ENCODE measurements at regions not wholly inside any gene's neighbourhood (a gene's known extent, or its start where the extent isn't known, plus 50 kb on each side); places are given as distances from the start of the nearest gene placed in this dataset.
"Not testable (repeated sequence)": the region's sequence is repeated elsewhere in the genome, so short reads cannot be mapped to it uniquely, and the experiment has no call there.

- no peak for DNase-seq
Measured at GRCh38 chr3:72660270-72661114, 187.8 kb downstream of the SHQ1 start.

GRCh38 chr3:72659596-72659995, 188.6 kb downstream of the SHQ1 start:
- no peak for DNase-seq

GRCh38 chr3:72659188-72659587, 189.1 kb downstream of the SHQ1 start:
- DNase-seq = no peak

GRCh38 chr3:72658466-72659100, 189.7 kb downstream of the SHQ1 start:
- DNase-seq = no peak

- no peak for DNase-seq
Measured at GRCh38 chr3:72657666-72658065, 190.6 kb downstream of the SHQ1 start.

- no peak for DNase-seq
Measured at GRCh38 chr3:72655723-72656122, 192.5 kb downstream of the SHQ1 start.

GRCh38 chr3:72655131-72655551, 193.1 kb downstream of the SHQ1 start:
- DNase-seq = no peak

- DNase-seq = no peak
Measured at GRCh38 chr3:72652395-72652794, 195.8 kb downstream of the SHQ1 start.

GRCh38 chr3:72651498-72651897, 196.7 kb downstream of the SHQ1 start:
- DNase-seq = no peak

GRCh38 chr3:72646263-72646662, 202.0 kb downstream of the SHQ1 start:
- DNase-seq = no peak

GRCh38 chr3:72643635-72644034, 204.6 kb downstream of the SHQ1 start:
- DNase-seq = not testable (repeated sequence)

GRCh38 chr3:72641684-72642083, 206.6 kb downstream of the SHQ1 start:
- DNase-seq = no peak

- DNase-seq = no peak
Measured at GRCh38 chr3:72641072-72641471, 207.2 kb downstream of the SHQ1 start.

GRCh38 chr3:72636969-72637597, 211.2 kb downstream of the SHQ1 start:
- no peak for DNase-seq

GRCh38 chr3:72635551-72635950, 212.7 kb downstream of the SHQ1 start:
- DNase-seq = no peak

- no peak for DNase-seq
Measured at GRCh38 chr3:72634128-72634527, 214.1 kb downstream of the SHQ1 start.

GRCh38 chr3:72633534-72633933, 214.7 kb downstream of the SHQ1 start:
- DNase-seq = no peak

GRCh38 chr3:72633121-72633520, 215.1 kb downstream of the SHQ1 start:
- DNase-seq = no peak

- no peak for DNase-seq
Measured at GRCh38 chr3:72632129-72632528, 216.1 kb downstream of the SHQ1 start.

GRCh38 chr3:72630969-72631344, 217.3 kb downstream of the SHQ1 start:
- no peak for DNase-seq

- no peak for DNase-seq
Measured at GRCh38 chr3:72630327-72630968, 217.8 kb downstream of the SHQ1 start.

- DNase-seq = no peak
Measured at GRCh38 chr3:72629191-72629631, 219.0 kb downstream of the SHQ1 start.

- no peak for DNase-seq
Measured at GRCh38 chr3:72628065-72628464, 220.2 kb downstream of the SHQ1 start.
